Right lobe of liver (tissue), 4 donors: ENCODE measurements at regions not wholly inside any gene's neighbourhood (a gene's known extent, or its start where the extent isn't known, plus 50 kb on each side); places are given as distances from the start of the nearest gene placed in this dataset.

Experiments
- POLR2A ChIP-seq: fragments of 450-650 bp; IDR thresholded peaks from one replicate; pipeline ENCODE4 v1.6.1; 2017; ENCODE audit warnings: antibody characterized with exemption, mild to moderate bottlenecking
- TF ChIP-seq, protein P1 (sequence below), 4 donors: fragments of 200-600 bp in 3 of 4; fragments of 450-650 bp in 1 of 4; IDR thresholded peaks; one replicate each; pipeline versions ENCODE4 v1.5.1 to v1.8.0; 2016 to 2022; ENCODE audit warnings: antibody characterized with exemption in 4 of 4, mild to moderate bottlenecking in 2 of 4
- donor health status: DM: no; HTN: no; CAD: no.
- donor health status: DM: no; HTN: no; CAD: no.
- donor health status: DM: no; HTN: yes; CAD: no.

DNA sequence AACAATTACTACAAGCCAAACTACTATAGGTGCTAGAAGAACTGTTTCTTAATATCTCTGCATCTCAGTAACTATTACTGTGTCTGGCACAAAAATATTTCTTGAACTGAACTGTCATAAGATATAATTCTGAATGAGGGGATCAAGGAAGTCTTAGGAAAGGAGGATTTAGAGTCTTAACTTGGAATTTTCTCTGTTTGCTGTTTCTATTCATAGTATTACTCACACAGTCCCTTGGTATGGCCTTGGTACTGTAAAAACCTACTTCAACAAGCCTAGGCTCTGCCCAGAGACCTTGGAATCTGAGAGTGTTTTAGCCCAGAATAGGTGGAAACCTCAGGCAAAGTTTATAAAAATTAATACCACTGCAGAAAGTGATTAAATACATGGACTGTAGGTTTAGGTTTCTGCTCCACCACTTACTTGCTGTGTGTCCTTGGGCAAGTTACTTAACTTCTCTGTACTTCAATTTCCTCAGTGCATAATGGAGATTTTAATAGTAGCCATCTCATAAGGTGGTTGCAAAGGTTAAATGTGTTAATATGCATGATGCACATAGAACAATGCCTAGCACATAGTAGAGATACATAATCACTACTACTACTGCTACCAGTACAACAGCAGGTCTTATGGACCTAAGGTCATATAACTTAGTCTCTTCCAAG, 87.4 kb upstream of the NFIA start:
- no peak for TF ChIP-seq POLR2A
- TF ChIP-seq, protein P1, sequence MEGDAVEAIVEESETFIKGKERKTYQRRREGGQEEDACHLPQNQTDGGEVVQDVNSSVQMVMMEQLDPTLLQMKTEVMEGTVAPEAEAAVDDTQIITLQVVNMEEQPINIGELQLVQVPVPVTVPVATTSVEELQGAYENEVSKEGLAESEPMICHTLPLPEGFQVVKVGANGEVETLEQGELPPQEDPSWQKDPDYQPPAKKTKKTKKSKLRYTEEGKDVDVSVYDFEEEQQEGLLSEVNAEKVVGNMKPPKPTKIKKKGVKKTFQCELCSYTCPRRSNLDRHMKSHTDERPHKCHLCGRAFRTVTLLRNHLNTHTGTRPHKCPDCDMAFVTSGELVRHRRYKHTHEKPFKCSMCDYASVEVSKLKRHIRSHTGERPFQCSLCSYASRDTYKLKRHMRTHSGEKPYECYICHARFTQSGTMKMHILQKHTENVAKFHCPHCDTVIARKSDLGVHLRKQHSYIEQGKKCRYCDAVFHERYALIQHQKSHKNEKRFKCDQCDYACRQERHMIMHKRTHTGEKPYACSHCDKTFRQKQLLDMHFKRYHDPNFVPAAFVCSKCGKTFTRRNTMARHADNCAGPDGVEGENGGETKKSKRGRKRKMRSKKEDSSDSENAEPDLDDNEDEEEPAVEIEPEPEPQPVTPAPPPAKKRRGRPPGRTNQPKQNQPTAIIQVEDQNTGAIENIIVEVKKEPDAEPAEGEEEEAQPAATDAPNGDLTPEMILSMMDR (IDR thresholded peaks at IDR 0.05) = no peak
